ENCODE measurements at regions not wholly inside any gene's neighbourhood (a gene's known extent, or its start where the extent isn't known, plus 50 kb on each side); places are given as distances from the start of the nearest gene placed in this dataset.

DNA sequence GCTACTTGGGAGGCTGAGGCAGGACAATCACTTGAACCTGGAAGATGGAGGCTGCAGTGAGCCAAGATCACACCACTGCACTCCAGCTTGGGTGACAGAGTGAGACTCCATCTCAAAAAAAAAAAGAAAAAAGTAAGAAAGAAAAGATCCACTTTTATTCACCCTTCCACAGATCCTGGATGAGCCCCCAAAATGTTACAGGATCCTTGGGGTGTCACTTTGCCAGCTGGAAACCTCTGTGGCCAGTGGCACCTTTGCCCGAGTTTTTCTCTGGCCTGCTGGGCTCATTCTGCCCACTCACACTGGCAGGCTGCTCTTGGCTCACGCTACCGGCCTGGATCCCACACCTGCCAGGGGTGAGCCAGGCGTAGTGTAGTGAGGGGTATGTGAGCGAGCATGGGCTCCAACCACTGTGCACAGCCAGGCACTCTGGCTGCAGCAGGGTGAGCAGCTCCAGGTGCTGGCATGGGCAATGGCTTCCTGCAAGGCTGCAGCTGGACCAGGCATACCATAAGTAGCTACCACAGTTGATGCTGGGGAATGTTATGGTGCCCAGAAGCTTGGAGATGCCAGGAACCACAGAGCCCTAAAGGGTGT lies 57.8 kb upstream of the C15orf39 start:
- Mint-ChIP-seq H3K36me3 (no peaks in the 10 kb centered on the region), H3K27ac (no peak overlapping the region), H3K9me3 (peaks cover 4 to 19% (median 15%) of the 10 kb centered on the region in 3 donors), H3K4me1 (no peaks in the 10 kb centered on the region), H3K4me3 (no peak overlapping the region), H3K27me3 (peaks cover 1% of the 10 kb centered on the region)

GRCh38 chr15:75145027-75145841 lies 56.4 kb upstream of the C15orf39 start:
- peaks cover 4 to 19% (median 16%) of the 10 kb centered on the region in 3 donors for H3K9me3 Mint-ChIP-seq
- no peaks in the 10 kb centered on the region for H3K27me3 Mint-ChIP-seq
- H3K27ac Mint-ChIP-seq, result no peak overlapping the region
- H3K4me1 Mint-ChIP-seq, result no peaks in the 10 kb centered on the region
- H3K36me3 Mint-ChIP-seq, result no peaks in the 10 kb centered on the region
- H3K4me3 Mint-ChIP-seq, result no peak overlapping the region

- Mint-ChIP-seq H3K4me1 (peaks cover 0 to 8% (median under 1%) of the 10 kb centered on the region in 3 donors), H3K9me3 (peaks cover 0 to 10% (median under 1%) of the 10 kb centered on the region in 3 donors), H3K27me3 (peaks cover 1% of the 10 kb centered on the region), H3K4me3 (no peak overlapping the region), H3K36me3 (no peaks in the 10 kb centered on the region), H3K27ac (no peak overlapping the region)
Observed at GRCh38 chr15:75148280-75148679, 53.4 kb upstream of the C15orf39 start.

GRCh38 chr15:75149867-75150709 lies 51.6 kb upstream of the C15orf39 start:
- H3K4me3 Mint-ChIP-seq, result no peak overlapping the region
- H3K9me3 Mint-ChIP-seq, result peaks cover 0 to 7% (median 0%) of the 10 kb centered on the region in 3 donors
- H3K4me1 Mint-ChIP-seq, result peaks cover 0 to 15% (median 6%) of the 10 kb centered on the region in 3 donors
- H3K27me3 Mint-ChIP-seq, result peaks cover 1% of the 10 kb centered on the region
- no peak overlapping the region for H3K27ac Mint-ChIP-seq
- H3K36me3 Mint-ChIP-seq, result no peaks in the 10 kb centered on the region

- peaks cover 0 to 5% (median 0%) of the 10 kb centered on the region in 3 donors for H3K9me3 Mint-ChIP-seq
- H3K4me3 Mint-ChIP-seq, result peak overlapping the region in 1 of 4 donors; percentile 47
- H3K27me3 Mint-ChIP-seq, result peaks cover 1% of the 10 kb centered on the region
- H3K4me1 Mint-ChIP-seq, result peaks cover 0 to 17% (median 6%) of the 10 kb centered on the region in 3 donors
- H3K27ac Mint-ChIP-seq, result peak overlapping the region in 1 of 3 donors; percentile 40
- no peaks in the 10 kb centered on the region for H3K36me3 Mint-ChIP-seq
Observed at GRCh38 chr15:75151214-75152128, 50.2 kb upstream of the C15orf39 start.

Measured in IgD-negative memory B cell (primary cell).